DMS153 (cell line): ENCODE measurements at regions not wholly inside any gene's neighbourhood (a gene's known extent, or its start where the extent isn't known, plus 50 kb on each side); places are given as distances from the start of the nearest gene placed in this dataset.

ENCODE experiments used
- DNase-seq: peaks from one replicate; lab custom pipeline; 2025; lab: John Stamatoyannopoulos, UW

- no peak for DNase-seq
Measured at GRCh38 chr1:5465281-5465711, 526.9 kb downstream of the NPHP4 start.

- DNase-seq: no peak
Measured at GRCh38 chr1:5464366-5464765, 527.9 kb downstream of the NPHP4 start.

- no peak for DNase-seq
Measured at GRCh38 chr1:5460974-5461373, 531.3 kb downstream of the NPHP4 start.

GRCh38 chr1:5459839-5460610, 532.2 kb downstream of the NPHP4 start:
- DNase-seq: no peak

GRCh38 chr1:5458248-5458647, 534.0 kb downstream of the NPHP4 start:
- no peak for DNase-seq

- DNase-seq: peak; percentile 67
Measured at GRCh38 chr1:5456090-5456811, 536.0 kb downstream of the NPHP4 start.

GRCh38 chr1:5455651-5456050, 536.6 kb downstream of the NPHP4 start:
- no peak for DNase-seq

GRCh38 chr1:5455056-5455455, 537.2 kb downstream of the NPHP4 start:
- no peak for DNase-seq

GRCh38 chr1:5453347-5453746, 538.9 kb downstream of the NPHP4 start:
- no peak for DNase-seq

- no peak for DNase-seq
Measured at GRCh38 chr1:5451671-5452070, 540.6 kb downstream of the NPHP4 start.

- no peak for DNase-seq
Measured at GRCh38 chr1:5448486-5448885, 543.7 kb downstream of the NPHP4 start.

GRCh38 chr1:5447503-5447960, 544.7 kb downstream of the NPHP4 start:
- peak; percentile 84 for DNase-seq

- peak; percentile 27 for DNase-seq
Measured at GRCh38 chr1:5444396-5444795, 547.8 kb downstream of the NPHP4 start.

- DNase-seq: no peak
Measured at GRCh38 chr1:5436808-5437207, 555.4 kb downstream of the NPHP4 start.

GRCh38 chr1:5435414-5435813, 556.8 kb downstream of the NPHP4 start:
- DNase-seq: no peak

- no peak for DNase-seq
Measured at GRCh38 chr1:5432436-5432835, 559.8 kb downstream of the NPHP4 start.

GRCh38 chr1:5430911-5431697, 561.1 kb downstream of the NPHP4 start:
- peak; percentile 97 for DNase-seq

GRCh38 chr1:5430136-5430535, 562.1 kb downstream of the NPHP4 start:
- no peak for DNase-seq

- no peak for DNase-seq
Measured at GRCh38 chr1:5428351-5428750, 563.9 kb downstream of the NPHP4 start.

- no peak for DNase-seq
Measured at GRCh38 chr1:5427026-5427613, 565.1 kb downstream of the NPHP4 start.

- peak; percentile 70 for DNase-seq
Measured at GRCh38 chr1:5424802-5425703, 567.2 kb downstream of the NPHP4 start.
